IPS-20b (cell line): ENCODE measurements at regions not wholly inside any gene's neighbourhood (a gene's known extent, or its start where the extent isn't known, plus 50 kb on each side); places are given as distances from the start of the nearest gene placed in this dataset.
"Not testable (repeated sequence)": the region's sequence is repeated elsewhere in the genome, so short reads cannot be mapped to it uniquely, and the experiment has no call there.

Experiments used
- H3K27ac ChIP-seq: one replicate; pipeline ENCODE4 v1.5.1; 2013; ENCODE audit warnings: low read length
- H3K27me3 ChIP-seq: 2 replicates; pipeline ENCODE4 v1.6.1; 2013; ENCODE audit warnings: mild to moderate bottlenecking, low read length, inconsistent platforms; ENCODE audit not compliant: insufficient read depth
- H3K36me3 ChIP-seq: 2 replicates; pipeline ENCODE4 v1.6.1; 2013; ENCODE audit warnings: low read depth, mild to moderate bottlenecking, inconsistent platforms, low read length, moderate library complexity; ENCODE audit not compliant: insufficient read depth
- H3K4me1 ChIP-seq: 2 replicates; pipeline ENCODE4 v1.6.1; 2013; ENCODE audit warnings: mild to moderate bottlenecking, control low read depth, inconsistent platforms, low read length, moderate library complexity; ENCODE audit not compliant: insufficient read depth
- H3K4me3 ChIP-seq: 2 replicates; pipeline ENCODE4 v1.5.1; 2013; ENCODE audit warnings: mild to moderate bottlenecking, low read length, inconsistent platforms
- H3K9ac ChIP-seq: 2 replicates; pipeline ENCODE4 v1.6.1; 2013; ENCODE audit warnings: low read depth, mild to moderate bottlenecking, inconsistent platforms, low read length, moderate library complexity
- H3K9me3 ChIP-seq: 2 replicates; pipeline ENCODE4 v1.6.1; 2013; ENCODE audit warnings: mild to moderate bottlenecking, low read depth, low read length, inconsistent platforms; ENCODE audit not compliant: insufficient read depth

GRCh38 chr11:43194459-43194858, 117.3 kb upstream of the API5 start:
- H3K27me3 ChIP-seq, H3K27ac ChIP-seq, H3K36me3 ChIP-seq, H3K4me1 ChIP-seq, H3K9ac ChIP-seq, H3K9me3 ChIP-seq, H3K4me3 ChIP-seq: not testable (repeated sequence)

GRCh38 chr11:43197379-43197778, 114.4 kb upstream of the API5 start:
- no peak overlapping the region for H3K9ac ChIP-seq
- no peak overlapping the region for H3K27ac ChIP-seq
- H3K4me3 ChIP-seq: no peak overlapping the region
- no peaks in the 10 kb centered on the region for H3K9me3 ChIP-seq
- no peaks in the 10 kb centered on the region for H3K27me3 ChIP-seq
- no peaks in the 10 kb centered on the region for H3K4me1 ChIP-seq
- no peaks in the 10 kb centered on the region for H3K36me3 ChIP-seq

- Histone ChIP-seq H3K4me1 (no peaks in the 10 kb centered on the region), H3K36me3 (no peaks in the 10 kb centered on the region)
These were observed 111.8 kb upstream of the API5 start for GRCh38 chr11:43200031-43200430.

GRCh38 chr11:43212279-43212678, 99.5 kb upstream of the API5 start:
- Histone ChIP-seq H3K9me3 (peaks cover 8% of the 10 kb centered on the region), H3K36me3 (no peaks in the 10 kb centered on the region), H3K4me3 (no peak overlapping the region), H3K9ac (no peak overlapping the region), H3K27me3 (no peaks in the 10 kb centered on the region), H3K4me1 (no peaks in the 10 kb centered on the region), H3K27ac (no peak overlapping the region)

More at GRCh38 chr11:43200031-43200430, 111.8 kb upstream of the API5 start:
- no peaks in the 10 kb centered on the region for H3K27me3 ChIP-seq
- no peaks in the 10 kb centered on the region for H3K9me3 ChIP-seq
- H3K4me3 ChIP-seq: no peak overlapping the region
- H3K27ac ChIP-seq: no peak overlapping the region
- H3K9ac ChIP-seq: no peak overlapping the region

- no peak overlapping the region for H3K9ac ChIP-seq
- H3K27me3 ChIP-seq: no peaks in the 10 kb centered on the region
- H3K9me3 ChIP-seq: no peaks in the 10 kb centered on the region
- no peak overlapping the region for H3K4me3 ChIP-seq
- no peaks in the 10 kb centered on the region for H3K36me3 ChIP-seq
- H3K27ac ChIP-seq: no peak overlapping the region
- H3K4me1 ChIP-seq: no peaks in the 10 kb centered on the region
These were observed 97.3 kb upstream of the API5 start for GRCh38 chr11:43214471-43214870.

GRCh38 chr11:43217849-43218248, 93.9 kb upstream of the API5 start:
- Histone ChIP-seq H3K9ac (no peak overlapping the region), H3K36me3 (no peaks in the 10 kb centered on the region), H3K27ac (no peak overlapping the region), H3K27me3 (no peaks in the 10 kb centered on the region), H3K9me3 (no peaks in the 10 kb centered on the region), H3K4me3 (no peak overlapping the region), H3K4me1 (no peaks in the 10 kb centered on the region)

GRCh38 chr11:43222215-43222614, 89.6 kb upstream of the API5 start:
- Histone ChIP-seq H3K36me3 (no peaks in the 10 kb centered on the region), H3K4me1 (no peaks in the 10 kb centered on the region), H3K9me3 (no peaks in the 10 kb centered on the region), H3K4me3 (no peak overlapping the region), H3K27me3 (no peaks in the 10 kb centered on the region), H3K27ac (no peak overlapping the region), H3K9ac (no peak overlapping the region)

GRCh38 chr11:43223026-43223425, 88.8 kb upstream of the API5 start:
- no peaks in the 10 kb centered on the region for H3K27me3 ChIP-seq
- no peak overlapping the region for H3K4me3 ChIP-seq
- no peaks in the 10 kb centered on the region for H3K4me1 ChIP-seq
- H3K27ac ChIP-seq: no peak overlapping the region
- H3K36me3 ChIP-seq: no peaks in the 10 kb centered on the region
- H3K9me3 ChIP-seq: no peaks in the 10 kb centered on the region
- no peak overlapping the region for H3K9ac ChIP-seq

GRCh38 chr11:43234881-43235280, 76.9 kb upstream of the API5 start:
- Histone ChIP-seq H3K36me3 (no peaks in the 10 kb centered on the region), H3K9ac (no peak overlapping the region), H3K27ac (no peak overlapping the region), H3K27me3 (no peaks in the 10 kb centered on the region), H3K4me1 (no peaks in the 10 kb centered on the region), H3K4me3 (no peak overlapping the region), H3K9me3 (no peaks in the 10 kb centered on the region)

GRCh38 chr11:43238341-43238740, 73.5 kb upstream of the API5 start:
- no peaks in the 10 kb centered on the region for H3K4me1 ChIP-seq
- H3K9me3 ChIP-seq: no peaks in the 10 kb centered on the region
- H3K4me3 ChIP-seq: no peak overlapping the region
- H3K9ac ChIP-seq: no peak overlapping the region
- no peak overlapping the region for H3K27ac ChIP-seq
- no peaks in the 10 kb centered on the region for H3K27me3 ChIP-seq
- H3K36me3 ChIP-seq: no peaks in the 10 kb centered on the region

GRCh38 chr11:43239791-43240190, 72.0 kb upstream of the API5 start:
- Histone ChIP-seq H3K9ac (no peak overlapping the region), H3K36me3 (no peaks in the 10 kb centered on the region), H3K27me3 (no peaks in the 10 kb centered on the region)

GRCh38 chr11:43242401-43242800, 69.4 kb upstream of the API5 start:
- Histone ChIP-seq H3K27ac (no peak overlapping the region), H3K4me3 (no peak overlapping the region), H3K9ac (no peak overlapping the region), H3K4me1 (no peaks in the 10 kb centered on the region), H3K9me3 (no peaks in the 10 kb centered on the region), H3K27me3 (no peaks in the 10 kb centered on the region), H3K36me3 (no peaks in the 10 kb centered on the region)

More at GRCh38 chr11:43239791-43240190, 72.0 kb upstream of the API5 start:
- H3K4me3 ChIP-seq: no peak overlapping the region
- no peak overlapping the region for H3K27ac ChIP-seq
- H3K4me1 ChIP-seq: no peaks in the 10 kb centered on the region
- no peaks in the 10 kb centered on the region for H3K9me3 ChIP-seq

- no peaks in the 10 kb centered on the region for H3K36me3 ChIP-seq
- no peak overlapping the region for H3K9ac ChIP-seq
- no peak overlapping the region for H3K27ac ChIP-seq
- no peaks in the 10 kb centered on the region for H3K4me1 ChIP-seq
- H3K4me3 ChIP-seq: no peak overlapping the region
- H3K9me3 ChIP-seq: no peaks in the 10 kb centered on the region
- no peaks in the 10 kb centered on the region for H3K27me3 ChIP-seq
These were observed 67.9 kb upstream of the API5 start for GRCh38 chr11:43243927-43244326.
